Activated T-helper 17 cell treated with anti-CD3 and anti-CD28 coated beads, Interleukin-2, amount 50 U/mL, for 72 hours (primary cell): ENCODE measurements at regions not wholly inside any gene's neighbourhood (a gene's known extent, or its start where the extent isn't known, plus 50 kb on each side); places are given as distances from the start of the nearest gene placed in this dataset.
"Not testable (repeated sequence)": the region's sequence is repeated elsewhere in the genome, so short reads cannot be mapped to it uniquely, and the experiment has no call there.

Source experiments
- ATAC-seq: fragments of 150-1000 bp; cut with Tn5 transposase; replicated peaks from 2 replicates; pipeline ENCODE4 v1.10.0; 2021; ENCODE audit warnings: mild to moderate bottlenecking, moderate library complexity
- H3K27ac Mint-ChIP-seq: one replicate; pipeline ENCODE4 v1.8.0; 2022; ENCODE audit warnings: mixed read lengths
- H3K27me3 Mint-ChIP-seq: one replicate; pipeline ENCODE4 v1.8.0; 2022; ENCODE audit warnings: mixed read lengths
- H3K36me3 Mint-ChIP-seq: one replicate; pipeline ENCODE4 v1.8.0; 2022; ENCODE audit warnings: low read depth, mild to moderate bottlenecking, mixed read lengths
- H3K4me1 Mint-ChIP-seq: one replicate; pipeline ENCODE4 v1.8.0; 2022; ENCODE audit warnings: mixed read lengths
- H3K4me3 Mint-ChIP-seq: one replicate; pipeline ENCODE4 v1.8.0; 2022; ENCODE audit warnings: mild to moderate bottlenecking, mixed read lengths
- H3K9me3 Mint-ChIP-seq: one replicate; pipeline ENCODE4 v1.8.0; 2022; ENCODE audit warnings: mixed read lengths

- no peak for ATAC-seq
- Mint-ChIP-seq H3K4me3 (no peak overlapping the region), H3K4me1 (no peaks in the 10 kb centered on the region), H3K27me3 (no peaks in the 10 kb centered on the region), H3K9me3 (no peaks in the 10 kb centered on the region), H3K36me3 (no peaks in the 10 kb centered on the region), H3K27ac (no peak overlapping the region)
Observed at GRCh38 chr5:122615832-122616231, 159.0 kb upstream of the SNX2 start.

GRCh38 chr5:122618046-122618445 is 156.8 kb upstream of the SNX2 start:
- H3K36me3 Mint-ChIP-seq, H3K9me3 Mint-ChIP-seq, H3K4me3 Mint-ChIP-seq, H3K27me3 Mint-ChIP-seq, ATAC-seq, H3K4me1 Mint-ChIP-seq, H3K27ac Mint-ChIP-seq: not testable (repeated sequence)

GRCh38 chr5:122620768-122621167 is 154.1 kb upstream of the SNX2 start:
- not testable (repeated sequence) for H3K4me1 Mint-ChIP-seq, H3K27me3 Mint-ChIP-seq, H3K4me3 Mint-ChIP-seq, H3K36me3 Mint-ChIP-seq, H3K27ac Mint-ChIP-seq, ATAC-seq, H3K9me3 Mint-ChIP-seq

- not testable (repeated sequence) for ATAC-seq, H3K4me1 Mint-ChIP-seq, H3K36me3 Mint-ChIP-seq, H3K27ac Mint-ChIP-seq, H3K27me3 Mint-ChIP-seq, H3K9me3 Mint-ChIP-seq, H3K4me3 Mint-ChIP-seq
Observed at GRCh38 chr5:122628714-122629113, 146.2 kb upstream of the SNX2 start.

GRCh38 chr5:122629121-122629677 is 145.7 kb upstream of the SNX2 start:
- Mint-ChIP-seq H3K27ac (no peak overlapping the region), H3K4me3 (no peak overlapping the region), H3K4me1 (no peaks in the 10 kb centered on the region), H3K9me3 (no peaks in the 10 kb centered on the region), H3K27me3 (peaks cover 3% of the 10 kb centered on the region), H3K36me3 (no peaks in the 10 kb centered on the region)
- no peak for ATAC-seq

GRCh38 chr5:122638581-122638980 is 136.3 kb upstream of the SNX2 start:
- H3K4me3 Mint-ChIP-seq, result no peak overlapping the region
- peaks cover 13% of the 10 kb centered on the region for H3K27me3 Mint-ChIP-seq
- H3K36me3 Mint-ChIP-seq, result no peaks in the 10 kb centered on the region
- H3K9me3 Mint-ChIP-seq, result no peaks in the 10 kb centered on the region
- no peaks in the 10 kb centered on the region for H3K4me1 Mint-ChIP-seq
- no peak overlapping the region for H3K27ac Mint-ChIP-seq
- no peak for ATAC-seq

- Mint-ChIP-seq H3K27me3 (peaks cover 16% of the 10 kb centered on the region), H3K9me3 (no peaks in the 10 kb centered on the region), H3K27ac (no peak overlapping the region), H3K4me1 (no peaks in the 10 kb centered on the region), H3K36me3 (no peaks in the 10 kb centered on the region), H3K4me3 (no peak overlapping the region)
- no peak for ATAC-seq
Observed at GRCh38 chr5:122639033-122639432, 135.8 kb upstream of the SNX2 start.

- no peaks in the 10 kb centered on the region for H3K9me3 Mint-ChIP-seq
- H3K4me3 Mint-ChIP-seq, result no peak overlapping the region
- no peaks in the 10 kb centered on the region for H3K4me1 Mint-ChIP-seq
- peaks cover 19% of the 10 kb centered on the region for H3K27me3 Mint-ChIP-seq
- ATAC-seq, result no peak
- H3K27ac Mint-ChIP-seq, result no peak overlapping the region
- H3K36me3 Mint-ChIP-seq, result no peaks in the 10 kb centered on the region
Observed at GRCh38 chr5:122639864-122640263, 135.0 kb upstream of the SNX2 start.

- no peaks in the 10 kb centered on the region for H3K4me1 Mint-ChIP-seq
- peaks cover 10% of the 10 kb centered on the region for H3K27me3 Mint-ChIP-seq
- no peaks in the 10 kb centered on the region for H3K36me3 Mint-ChIP-seq
- no peaks in the 10 kb centered on the region for H3K9me3 Mint-ChIP-seq
- ATAC-seq, result no peak
- H3K27ac Mint-ChIP-seq, result no peak overlapping the region
- no peak overlapping the region for H3K4me3 Mint-ChIP-seq
Observed at GRCh38 chr5:122649080-122649479, 125.8 kb upstream of the SNX2 start.

GRCh38 chr5:122653087-122654017 is 121.5 kb upstream of the SNX2 start:
- Mint-ChIP-seq H3K27ac (no peak overlapping the region), H3K9me3 (no peaks in the 10 kb centered on the region), H3K27me3 (peaks cover 5% of the 10 kb centered on the region), H3K4me3 (no peak overlapping the region), H3K36me3 (no peaks in the 10 kb centered on the region), H3K4me1 (no peaks in the 10 kb centered on the region)
- ATAC-seq, result no peak

GRCh38 chr5:122656160-122656559 is 118.7 kb upstream of the SNX2 start:
- H3K4me1 Mint-ChIP-seq, result no peaks in the 10 kb centered on the region
- no peaks in the 10 kb centered on the region for H3K9me3 Mint-ChIP-seq
- no peaks in the 10 kb centered on the region for H3K36me3 Mint-ChIP-seq
- no peak overlapping the region for H3K27ac Mint-ChIP-seq
- no peak for ATAC-seq
- H3K4me3 Mint-ChIP-seq, result no peak overlapping the region
- H3K27me3 Mint-ChIP-seq, result no peaks in the 10 kb centered on the region

GRCh38 chr5:122656577-122656976 is 118.3 kb upstream of the SNX2 start:
- Mint-ChIP-seq H3K4me1 (no peaks in the 10 kb centered on the region), H3K36me3 (no peaks in the 10 kb centered on the region), H3K27me3 (no peaks in the 10 kb centered on the region), H3K9me3 (no peaks in the 10 kb centered on the region), H3K4me3 (no peak overlapping the region), H3K27ac (no peak overlapping the region)
- ATAC-seq, result no peak

GRCh38 chr5:122661496-122662180 is 113.2 kb upstream of the SNX2 start:
- H3K4me3 Mint-ChIP-seq, result no peak overlapping the region
- ATAC-seq, result no peak
- no peaks in the 10 kb centered on the region for H3K36me3 Mint-ChIP-seq
- peaks cover 9% of the 10 kb centered on the region for H3K27me3 Mint-ChIP-seq
- peaks cover 4% of the 10 kb centered on the region for H3K9me3 Mint-ChIP-seq
- no peaks in the 10 kb centered on the region for H3K4me1 Mint-ChIP-seq
- H3K27ac Mint-ChIP-seq, result no peak overlapping the region

GRCh38 chr5:122665051-122665450 is 109.8 kb upstream of the SNX2 start:
- H3K4me1 Mint-ChIP-seq, result no peaks in the 10 kb centered on the region
- H3K4me3 Mint-ChIP-seq, result no peak overlapping the region
- no peak for ATAC-seq
- H3K36me3 Mint-ChIP-seq, result no peaks in the 10 kb centered on the region
- peaks cover 9% of the 10 kb centered on the region for H3K27me3 Mint-ChIP-seq
- H3K27ac Mint-ChIP-seq, result no peak overlapping the region
- peaks cover 4% of the 10 kb centered on the region for H3K9me3 Mint-ChIP-seq

GRCh38 chr5:122668552-122668951 is 106.3 kb upstream of the SNX2 start:
- Mint-ChIP-seq H3K4me3 (no peak overlapping the region), H3K4me1 (no peaks in the 10 kb centered on the region), H3K36me3 (no peaks in the 10 kb centered on the region), H3K27me3 (peaks cover 24% of the 10 kb centered on the region), H3K27ac (no peak overlapping the region), H3K9me3 (peaks cover 4% of the 10 kb centered on the region)
- ATAC-seq, result no peak
